Stimulated activated effector memory CD8-positive, alpha-beta T cell treated with anti-CD3 and anti-CD28 coated beads, Interleukin-12 subunit alpha, Interleukin-12 subunit beta, amount 100 ng/mL, for 72 hours (primary cell): ENCODE measurements at regions not wholly inside any gene's neighbourhood (a gene's known extent, or its start where the extent isn't known, plus 50 kb on each side); places are given as distances from the start of the nearest gene placed in this dataset.
"Not testable (repeated sequence)": the region's sequence is repeated elsewhere in the genome, so short reads cannot be mapped to it uniquely, and the experiment has no call there.

ENCODE experiments used
- ATAC-seq: fragments of 150-1000 bp; cut with Tn5 transposase; 2 replicates; pipeline ENCODE4 v1.10.0; 2021
- DNase-seq, 2 donors: peaks; one replicate each; pipeline ENCODE4 v3.0.0; 2021 to 2022; ENCODE audit warnings: low spot score in 2 of 2
- H3K27ac Mint-ChIP-seq: one replicate; pipeline ENCODE4 v1.8.0; 2022; ENCODE audit warnings: mild to moderate bottlenecking, mixed read lengths
- H3K36me3 Mint-ChIP-seq: one replicate; pipeline ENCODE4 v1.8.0; 2022; ENCODE audit warnings: mild to moderate bottlenecking, mixed read lengths
- H3K4me1 Mint-ChIP-seq: one replicate; pipeline ENCODE4 v1.8.0; 2022; ENCODE audit warnings: mixed read lengths
- H3K4me3 Mint-ChIP-seq: one replicate; pipeline ENCODE4 v1.8.0; 2022; ENCODE audit warnings: mild to moderate bottlenecking, mixed read lengths
- H3K9me3 Mint-ChIP-seq: one replicate; pipeline ENCODE4 v1.8.0; 2022; ENCODE audit warnings: mixed read lengths

- Mint-ChIP-seq H3K4me1 (no peaks in the 10 kb centered on the region), H3K4me3 (no peak overlapping the region), H3K9me3 (no peaks in the 10 kb centered on the region), H3K27ac (no peak overlapping the region), H3K36me3 (no peaks in the 10 kb centered on the region)
- no peak for DNase-seq
- no peak for ATAC-seq
Observed at GRCh38 chr14:76293923-76294322, 82.0 kb upstream of the ESRRB start.

- Mint-ChIP-seq H3K4me3 (no peak overlapping the region), H3K36me3 (no peaks in the 10 kb centered on the region)
- DNase-seq: no peak
Observed at GRCh38 chr14:76294876-76295275, 81.1 kb upstream of the ESRRB start.

DNA sequence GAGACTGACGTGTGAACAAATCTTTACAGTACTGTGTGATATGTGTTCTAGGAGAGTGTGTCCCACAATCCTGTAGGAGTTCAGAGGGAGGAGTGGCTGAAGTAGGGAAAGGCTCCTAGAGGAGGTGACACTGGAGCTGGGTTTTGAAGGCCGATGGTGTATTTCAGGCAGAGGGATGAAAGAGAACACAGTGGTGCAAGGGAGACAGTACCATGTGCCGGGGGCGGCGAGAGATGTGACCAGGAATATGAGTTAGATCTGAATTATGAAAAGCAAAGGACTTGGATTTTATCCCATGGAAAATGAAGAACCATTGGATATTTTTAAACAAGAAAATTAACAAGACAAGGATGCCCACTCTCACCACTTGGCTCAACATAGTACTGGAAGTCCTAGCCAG is 77.0 kb upstream of the ESRRB start:
- ATAC-seq (no peak), DNase-seq (no peak)
- Mint-ChIP-seq H3K9me3 (no peaks in the 10 kb centered on the region), H3K27ac (no peak overlapping the region), H3K36me3 (no peaks in the 10 kb centered on the region), H3K4me1 (no peaks in the 10 kb centered on the region), H3K4me3 (no peak overlapping the region)

More at GRCh38 chr14:76294876-76295275, 81.1 kb upstream of the ESRRB start:
- Mint-ChIP-seq H3K4me1 (no peaks in the 10 kb centered on the region), H3K27ac (no peak overlapping the region), H3K9me3 (no peaks in the 10 kb centered on the region)
- ATAC-seq: no peak

DNA sequence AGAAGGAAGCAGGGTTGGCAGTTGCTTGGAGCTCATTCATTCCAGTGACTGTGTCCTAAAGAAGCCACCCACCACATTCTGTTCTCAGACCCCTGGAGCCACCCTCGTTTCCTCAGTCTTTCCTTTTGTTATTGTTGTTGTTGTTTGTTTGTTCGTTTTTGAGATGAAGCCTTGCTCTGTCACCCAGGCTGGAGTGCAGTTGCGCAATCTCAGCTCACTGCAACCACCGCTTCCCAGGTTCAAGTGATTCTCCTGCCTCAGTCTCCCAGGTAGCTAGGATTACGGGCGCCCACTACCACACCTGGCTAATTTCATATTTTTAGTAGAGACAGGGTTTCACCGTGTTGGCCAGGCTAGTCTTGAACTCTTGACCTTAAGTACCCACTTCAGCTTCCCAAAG is 72.7 kb upstream of the ESRRB start:
- H3K27ac Mint-ChIP-seq, H3K4me3 Mint-ChIP-seq, ATAC-seq, H3K36me3 Mint-ChIP-seq, H3K4me1 Mint-ChIP-seq, H3K9me3 Mint-ChIP-seq, DNase-seq: not testable (repeated sequence)

DNA sequence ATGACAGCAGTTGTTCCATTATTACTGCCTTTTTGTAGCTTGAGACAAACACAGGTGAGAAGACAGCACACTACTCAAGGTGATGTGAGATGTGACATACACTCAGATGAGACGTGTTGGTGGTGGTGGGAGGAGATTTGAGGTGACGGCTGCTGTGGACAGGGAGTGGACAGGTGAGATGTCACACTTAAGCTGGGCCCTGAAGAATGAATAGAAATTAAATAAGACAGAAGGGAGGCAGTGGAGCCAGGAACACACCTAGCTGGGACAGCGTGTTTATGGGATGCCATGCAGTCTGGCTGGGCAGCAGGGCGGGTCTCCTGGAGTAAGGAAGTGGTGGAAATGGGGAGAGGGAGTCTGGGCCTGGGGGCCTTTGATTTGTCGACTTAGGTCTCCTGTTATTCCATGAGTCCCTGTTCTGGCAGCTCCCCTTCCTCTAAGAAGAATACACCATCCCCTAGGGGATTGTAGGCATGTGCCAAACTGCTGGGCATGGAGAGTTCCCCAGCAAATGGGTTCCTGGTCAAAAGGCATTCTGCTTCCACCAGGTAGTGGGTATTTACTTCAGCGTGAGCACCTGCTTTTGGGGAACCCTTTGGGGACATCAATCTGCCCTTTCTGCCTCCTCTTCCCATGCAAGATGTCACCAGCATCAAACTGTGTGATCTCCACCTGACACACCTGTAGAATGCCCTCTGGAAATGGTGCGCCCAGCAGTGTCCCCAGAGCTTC is 71.2 kb upstream of the ESRRB start:
- H3K9me3 Mint-ChIP-seq: no peaks in the 10 kb centered on the region
- H3K36me3 Mint-ChIP-seq: no peaks in the 10 kb centered on the region
- H3K4me3 Mint-ChIP-seq: no peak overlapping the region
- ATAC-seq (peak; percentile 19), DNase-seq (no peak)
- H3K4me1 Mint-ChIP-seq: no peaks in the 10 kb centered on the region
- no peak overlapping the region for H3K27ac Mint-ChIP-seq

DNA sequence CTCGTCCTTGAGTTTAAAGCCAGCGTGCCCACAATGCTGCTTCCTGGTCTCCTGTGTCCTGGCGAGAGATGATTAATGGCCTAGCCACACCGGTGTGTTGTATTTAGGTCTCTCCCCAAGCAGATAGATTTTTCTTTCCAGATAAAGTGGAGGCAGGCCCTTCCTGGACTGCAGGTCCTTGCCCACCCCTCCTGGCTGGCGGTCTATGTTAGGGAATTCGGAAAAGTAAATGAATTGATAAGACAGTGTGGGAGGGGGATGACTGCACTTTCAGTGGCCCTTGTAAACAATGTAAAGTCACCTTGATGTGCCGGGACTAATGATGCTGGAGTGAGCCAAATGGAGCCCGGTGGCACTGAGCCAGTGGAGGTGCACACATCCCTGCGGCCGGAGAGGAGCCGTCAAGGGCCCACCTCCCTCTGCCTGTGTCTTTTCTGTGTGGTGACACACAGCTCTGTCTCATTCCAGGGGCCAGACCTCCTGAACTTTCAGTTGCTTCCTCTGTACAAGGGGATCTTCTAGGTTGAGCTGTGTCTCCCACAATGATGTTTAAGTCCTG is 70.6 kb upstream of the ESRRB start:
- H3K4me3 Mint-ChIP-seq: no peak overlapping the region
- no peak overlapping the region for H3K27ac Mint-ChIP-seq
- H3K4me1 Mint-ChIP-seq: no peaks in the 10 kb centered on the region

GRCh38 chr14:76306131-76306530 is 69.8 kb upstream of the ESRRB start:
- ATAC-seq (no peak), DNase-seq (no peak)
- peaks cover 8% of the 10 kb centered on the region for H3K4me1 Mint-ChIP-seq
- H3K4me3 Mint-ChIP-seq: no peak overlapping the region
- H3K9me3 Mint-ChIP-seq: no peaks in the 10 kb centered on the region
- H3K36me3 Mint-ChIP-seq: no peaks in the 10 kb centered on the region
- H3K27ac Mint-ChIP-seq: no peak overlapping the region

More for the DNA sequence above, 70.6 kb upstream of the ESRRB start:
- no peaks in the 10 kb centered on the region for H3K36me3 Mint-ChIP-seq
- ATAC-seq: no peak
- H3K9me3 Mint-ChIP-seq: no peaks in the 10 kb centered on the region
- no peak for DNase-seq

GRCh38 chr14:76307786-76308780 is 67.9 kb upstream of the ESRRB start:
- Mint-ChIP-seq H3K9me3 (no peaks in the 10 kb centered on the region), H3K27ac (no peak overlapping the region), H3K36me3 (no peaks in the 10 kb centered on the region), H3K4me3 (no peak overlapping the region), H3K4me1 (peaks cover 8% of the 10 kb centered on the region)
- no peak for DNase-seq
- no peak for ATAC-seq

DNA sequence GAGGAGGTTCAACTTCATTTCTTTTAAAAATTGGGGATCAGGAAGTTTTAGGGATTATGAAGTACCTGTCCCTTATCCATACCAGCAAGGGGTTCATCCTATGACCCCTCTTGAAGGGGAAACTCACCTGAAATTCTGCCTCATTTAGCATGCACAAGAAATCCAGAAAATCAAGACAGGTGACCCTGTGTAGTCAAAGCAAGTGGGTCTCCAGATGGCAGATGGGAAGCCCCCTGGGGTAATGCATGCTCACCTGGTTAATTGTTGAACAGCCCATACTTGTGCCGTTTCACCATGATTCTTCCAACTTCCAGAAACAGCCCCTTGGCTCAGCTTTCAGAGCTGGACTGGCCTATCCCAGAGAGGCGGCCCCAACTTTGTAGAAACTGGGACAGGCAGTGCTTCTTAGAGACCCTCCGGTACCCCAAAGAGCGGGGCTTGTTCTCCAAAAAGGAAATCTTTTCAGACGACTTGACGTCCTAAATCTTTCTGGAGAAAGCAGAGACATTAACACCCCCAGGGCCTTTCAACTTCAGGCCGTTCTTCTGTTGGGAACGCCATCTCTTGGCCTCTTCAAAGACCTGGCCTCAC is 66.3 kb upstream of the ESRRB start:
- Mint-ChIP-seq H3K27ac (no peak overlapping the region), H3K9me3 (no peaks in the 10 kb centered on the region), H3K4me3 (no peak overlapping the region), H3K4me1 (peaks cover 8% of the 10 kb centered on the region), H3K36me3 (no peaks in the 10 kb centered on the region)
- no peak for ATAC-seq
- DNase-seq: no peak

DNA sequence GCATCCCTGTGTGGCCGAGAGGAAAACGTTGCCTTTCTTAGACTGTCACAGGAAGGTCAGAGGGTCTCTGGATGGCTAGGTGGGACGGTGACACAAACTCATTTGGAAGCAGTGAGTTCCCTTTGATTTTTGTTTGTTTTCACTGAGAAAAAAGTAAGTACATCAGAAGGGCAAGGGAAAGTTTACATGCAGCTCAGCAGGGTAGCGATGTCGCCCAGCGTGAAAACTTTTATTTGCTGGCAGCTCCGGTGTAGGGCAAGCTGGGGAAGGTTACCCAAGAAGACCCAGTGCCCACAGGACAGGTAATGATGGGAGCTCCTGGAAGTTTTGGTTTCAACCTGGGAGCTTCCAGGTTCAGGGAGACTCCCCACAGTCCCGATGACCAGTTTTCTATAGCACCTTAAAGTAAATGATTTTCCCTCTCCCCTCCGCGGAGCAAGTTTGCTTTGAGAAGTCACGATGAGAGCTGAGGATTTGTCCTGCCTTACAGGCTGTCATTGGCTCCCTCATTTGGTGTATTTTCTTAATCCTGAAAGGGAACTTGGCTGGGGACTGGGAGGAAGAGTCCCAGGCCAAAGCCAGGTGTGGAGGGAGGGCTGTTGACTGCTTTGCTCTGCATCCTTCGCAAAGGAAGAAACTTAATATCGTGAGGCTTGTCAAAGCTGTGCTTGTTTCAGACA is 64.7 kb upstream of the ESRRB start:
- Mint-ChIP-seq H3K36me3 (no peaks in the 10 kb centered on the region), H3K9me3 (no peaks in the 10 kb centered on the region), H3K4me3 (no peak overlapping the region), H3K27ac (no peak overlapping the region), H3K4me1 (peaks cover 8% of the 10 kb centered on the region)
- ATAC-seq (no peak), DNase-seq (no peak)

DNA sequence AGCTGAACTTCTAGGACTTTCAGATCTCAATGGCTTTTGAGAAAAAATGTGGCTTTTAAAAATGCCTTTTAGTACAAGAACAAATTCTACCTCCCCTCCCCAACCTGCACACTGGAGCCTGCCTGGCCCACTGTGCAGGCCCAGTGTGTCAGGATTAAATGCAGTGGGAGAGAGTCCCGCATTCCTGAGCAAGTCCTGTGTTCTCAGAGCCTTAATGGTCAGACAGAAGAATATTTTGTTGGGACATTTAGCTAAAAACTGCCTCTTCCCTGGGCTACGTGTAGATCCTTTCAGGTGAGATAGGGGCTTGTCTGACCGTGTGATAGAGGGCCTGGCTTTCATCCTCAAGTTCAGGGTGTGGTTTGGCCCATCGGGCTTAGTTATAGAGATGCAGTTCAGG is 63.1 kb upstream of the ESRRB start:
- H3K36me3 Mint-ChIP-seq: no peaks in the 10 kb centered on the region
- H3K9me3 Mint-ChIP-seq: no peaks in the 10 kb centered on the region
- peaks cover 8% of the 10 kb centered on the region for H3K4me1 Mint-ChIP-seq
- DNase-seq (no peak), ATAC-seq (no peak)
- H3K27ac Mint-ChIP-seq: no peak overlapping the region
- H3K4me3 Mint-ChIP-seq: no peak overlapping the region

- Mint-ChIP-seq H3K36me3 (no peaks in the 10 kb centered on the region), H3K27ac (no peak overlapping the region), H3K4me1 (peaks cover 8% of the 10 kb centered on the region), H3K9me3 (no peaks in the 10 kb centered on the region), H3K4me3 (no peak overlapping the region)
- no peak for DNase-seq
- no peak for ATAC-seq
Observed at GRCh38 chr14:76313303-76313702, 62.6 kb upstream of the ESRRB start.

- Mint-ChIP-seq H3K4me3 (no peak overlapping the region), H3K27ac (no peak overlapping the region), H3K4me1 (peaks cover 8% of the 10 kb centered on the region), H3K36me3 (no peaks in the 10 kb centered on the region), H3K9me3 (no peaks in the 10 kb centered on the region)
- ATAC-seq (no peak), DNase-seq (no peak)
Observed at GRCh38 chr14:76313852-76314251, 62.1 kb upstream of the ESRRB start.

DNA sequence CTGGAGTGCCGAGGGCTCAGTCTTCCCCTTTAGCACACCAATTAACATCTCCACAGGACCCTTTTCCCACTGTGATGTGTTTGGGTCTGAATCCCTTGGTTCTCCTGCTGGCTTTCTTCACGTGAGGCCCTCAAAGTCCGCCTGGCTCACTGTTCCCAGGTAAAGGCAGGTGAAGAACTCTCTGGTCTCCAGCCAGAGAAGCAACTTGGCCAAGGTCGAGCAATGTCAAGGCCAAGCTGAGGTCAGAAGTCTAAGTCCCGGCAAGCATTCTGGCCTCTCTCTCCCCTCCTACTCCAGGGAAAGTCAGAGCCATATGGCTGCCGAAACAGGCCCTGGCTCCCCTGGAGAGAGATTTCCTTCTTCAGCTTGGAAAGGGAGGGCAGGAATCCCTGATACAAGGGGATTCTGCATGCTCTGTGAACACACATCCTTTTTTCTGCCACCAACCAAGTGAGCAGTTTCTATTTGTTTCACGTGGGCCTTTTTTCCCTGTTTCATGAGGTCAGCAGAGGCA is 61.4 kb upstream of the ESRRB start:
- no peaks in the 10 kb centered on the region for H3K9me3 Mint-ChIP-seq
- DNase-seq (no peak), ATAC-seq (no peak)
- no peak overlapping the region for H3K4me3 Mint-ChIP-seq
- peaks cover 8% of the 10 kb centered on the region for H3K4me1 Mint-ChIP-seq
- H3K27ac Mint-ChIP-seq: no peak overlapping the region
- H3K36me3 Mint-ChIP-seq: no peaks in the 10 kb centered on the region

- Mint-ChIP-seq H3K27ac (no peak overlapping the region), H3K4me3 (no peak overlapping the region), H3K36me3 (no peaks in the 10 kb centered on the region), H3K4me1 (no peaks in the 10 kb centered on the region), H3K9me3 (no peaks in the 10 kb centered on the region)
- ATAC-seq: peak; percentile 9
- no peak for DNase-seq
Observed at GRCh38 chr14:76320486-76320885, 55.5 kb upstream of the ESRRB start.
